ENCODE measurements at regions not wholly inside any gene's neighbourhood (a gene's known extent, or its start where the extent isn't known, plus 50 kb on each side); places are given as distances from the start of the nearest gene placed in this dataset.

DNA sequence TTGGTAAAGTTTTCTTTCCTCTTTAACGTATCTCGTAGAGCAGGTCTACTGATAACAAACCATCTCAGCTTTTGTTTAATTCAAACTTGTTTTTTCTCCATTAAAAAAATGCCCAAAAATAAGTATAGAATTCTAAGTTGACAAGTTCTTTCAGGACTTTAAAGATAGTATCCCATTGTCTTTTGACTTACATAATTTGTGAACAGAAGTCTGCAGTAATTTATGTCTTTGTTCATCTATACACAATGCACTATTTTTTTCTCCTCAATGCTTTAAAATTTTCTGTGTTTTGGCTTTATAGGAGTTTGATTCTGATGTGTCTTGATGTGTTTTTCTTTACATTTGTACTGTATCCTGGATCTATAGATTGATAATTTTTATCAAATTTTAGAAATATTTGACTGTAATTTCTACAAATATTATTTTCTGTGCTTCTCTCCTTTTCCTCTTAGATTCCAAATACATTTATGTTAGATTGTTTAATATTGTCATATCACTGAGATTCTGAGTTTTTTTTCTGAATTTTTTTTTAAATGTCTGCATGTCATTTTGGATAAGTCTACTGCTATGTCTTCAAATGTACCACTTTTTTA, 143.3 kb downstream of the FTCDNL1 start:
- H3K36me3 ChIP-seq (replicated peaks in 1 of 2; ENCODE audit: control insufficient read depth in 1 of 2, insufficient read depth in 2 of 2, low read length in 2 of 2), result no peaks in the 10 kb centered on the region
- H3K4me2 ChIP-seq (replicated peaks; ENCODE audit: extremely low read depth, low read length, poor library complexity, severe bottlenecking), result no peak overlapping the region
- no peak overlapping the region for H3K4me3 Mint-ChIP-seq
- no peak overlapping the region for H3K27ac ChIP-seq (ENCODE audit: low read depth in 1 of 2, low read length in 2 of 2)
- intact Hi-C loops (cut with micrococcal nuclease), result loop anchor here in 1 of 2 donors (5.0 kb wide), 1 partner anchor 35 kb away; no protein-coding TSS in a partner anchor
- no peaks in the 10 kb centered on the region for H3K79me2 ChIP-seq (ENCODE audit: insufficient read depth, low read length)
- H3K4me3 ChIP-seq (replicated peaks in 1 of 3; ENCODE audit: low read depth in 2 of 3, low read length in 3 of 3), result no peak overlapping the region
- H3K9me3 ChIP-seq (replicated peaks in 1 of 2; ENCODE audit: control insufficient read depth in 1 of 2, insufficient read depth in 1 of 2, low read length in 2 of 2), result peaks cover 0 to 23% of the 10 kb centered on the region in 2 donors
- peaks cover 0 to 2% (median 0%) of the 10 kb centered on the region in 3 donors for H3K27me3 Mint-ChIP-seq (ENCODE audit: low read depth in 3 of 3)
- peaks cover 0 to 2% of the 10 kb centered on the region in 2 donors for H3K4me1 ChIP-seq (ENCODE audit: control insufficient read depth in 1 of 2, insufficient read depth in 2 of 2, low read length in 2 of 2)
- no peaks in the 10 kb centered on the region for H3K27me3 ChIP-seq (ENCODE audit: control insufficient read depth in 2 of 2, insufficient read depth in 2 of 2, low read length in 2 of 2)
- H3K4me1 Mint-ChIP-seq, result peaks cover 7% of the 10 kb centered on the region
- no peak overlapping the region for H2AFZ ChIP-seq (ENCODE audit: insufficient read depth, low read depth, low read length, poor library complexity, severe bottlenecking)
- H3K9me3 Mint-ChIP-seq, result peaks cover 14 to 32% (median 19%) of the 10 kb centered on the region in 7 donors
- H3K27ac Mint-ChIP-seq, result no peak overlapping the region
- DNase-seq, result no peak
- H4K20me1 ChIP-seq (ENCODE audit: insufficient read depth, low read length), result no peaks in the 10 kb centered on the region
- TF ChIP-seq CTCF (IDR thresholded peaks at IDR 0.05), result no peak
- H3K36me3 Mint-ChIP-seq, result peaks cover 1 to 3% of the 10 kb centered on the region in 2 donors
- no CpG with 5 or more reads among the region's 2 CpGs for WGBS (ENCODE audit: insufficient coverage)
- no peak overlapping the region for H3K9ac ChIP-seq (ENCODE audit: insufficient read depth, low read length, poor library complexity, severe bottlenecking)

- no peaks in the 10 kb centered on the region for H3K36me3 ChIP-seq (replicated peaks in 1 of 2; ENCODE audit: control insufficient read depth in 1 of 2, insufficient read depth in 2 of 2, low read length in 2 of 2)
- H3K4me1 ChIP-seq (ENCODE audit: control insufficient read depth in 1 of 2, insufficient read depth in 2 of 2, low read length in 2 of 2), result peaks cover 0 to 2% of the 10 kb centered on the region in 2 donors
- H3K27me3 ChIP-seq (ENCODE audit: control insufficient read depth in 2 of 2, insufficient read depth in 2 of 2, low read length in 2 of 2), result no peaks in the 10 kb centered on the region
- Mint-ChIP-seq H3K4me1 (peaks cover 7% of the 10 kb centered on the region), H3K4me3 (no peak overlapping the region), H3K27me3 (ENCODE audit: low read depth in 3 of 3) (peaks cover 0 to 2% (median 0%) of the 10 kb centered on the region in 3 donors), H3K9me3 (peaks cover 14 to 27% (median 18%) of the 10 kb centered on the region in 7 donors), H3K27ac (no peak overlapping the region), H3K36me3 (peaks cover 1 to 3% of the 10 kb centered on the region in 2 donors)
- no peaks in the 10 kb centered on the region for H4K20me1 ChIP-seq (ENCODE audit: insufficient read depth, low read length)
- 80% methylated on average over 1 of the region's 1 CpG for WGBS (ENCODE audit: insufficient coverage)
- no peak for DNase-seq
- H3K27ac ChIP-seq (ENCODE audit: low read depth in 1 of 2, low read length in 2 of 2), result no peak overlapping the region
- no peak overlapping the region for H3K4me2 ChIP-seq (replicated peaks; ENCODE audit: extremely low read depth, low read length, poor library complexity, severe bottlenecking)
- intact Hi-C loops (cut with micrococcal nuclease), result loop anchor here in 1 of 2 donors (5.0 kb wide), 1 partner anchor 37 kb away; no protein-coding TSS in a partner anchor
- H2AFZ ChIP-seq (ENCODE audit: insufficient read depth, low read depth, low read length, poor library complexity, severe bottlenecking), result no peak overlapping the region
- no peak overlapping the region for H3K9ac ChIP-seq (ENCODE audit: insufficient read depth, low read length, poor library complexity, severe bottlenecking)
- peaks cover 0 to 23% of the 10 kb centered on the region in 2 donors for H3K9me3 ChIP-seq (replicated peaks in 1 of 2; ENCODE audit: control insufficient read depth in 1 of 2, insufficient read depth in 1 of 2, low read length in 2 of 2)
- TF ChIP-seq CTCF (IDR thresholded peaks at IDR 0.05), result no peak
- H3K79me2 ChIP-seq (ENCODE audit: insufficient read depth, low read length), result no peaks in the 10 kb centered on the region
- no peak overlapping the region for H3K4me3 ChIP-seq (replicated peaks in 1 of 3; ENCODE audit: low read depth in 2 of 3, low read length in 3 of 3)
These were observed 145.5 kb downstream of the FTCDNL1 start for GRCh38 chr2:199705538-199705937.

Data from CD14-positive monocyte (primary cell).